ENCODE measurements at regions not wholly inside any gene's neighbourhood (a gene's known extent, or its start where the extent isn't known, plus 50 kb on each side); places are given as distances from the start of the nearest gene placed in this dataset.

GRCh38 chr20:55360895-55361294, 644.4 kb downstream of the CBLN4 start:
- Histone ChIP-seq H3F3A (replicated peaks; ENCODE audit: low read depth) (no peaks in the 10 kb centered on the region), H4K20me1 (replicated peaks; ENCODE audit: insufficient read depth) (no peaks in the 10 kb centered on the region), H3K79me2 (replicated peaks; ENCODE audit: insufficient read depth) (no peaks in the 10 kb centered on the region), H3K27ac (ENCODE audit: low read depth) (no peak overlapping the region), H3K4me2 (no peak overlapping the region), H2AFZ (no peak overlapping the region), H3K4me3 (no peak overlapping the region), H3K27me3 (ENCODE audit: insufficient read depth) (no peaks in the 10 kb centered on the region), H3K9me2 (ENCODE audit: insufficient read depth) (no peaks in the 10 kb centered on the region), H3K4me1 (ENCODE audit: insufficient read depth) (no peaks in the 10 kb centered on the region), H3K36me3 (ENCODE audit: insufficient read depth) (peaks cover 8% of the 10 kb centered on the region; the same call in 1 of the 2 replicates)
- no peak overlapping the region for H3K27ac Mint-ChIP-seq
- H3K4me3 Mint-ChIP-seq: no peak overlapping the region
- peaks cover 22% of the 10 kb centered on the region for H3K36me3 Mint-ChIP-seq (ENCODE audit: low read depth)
- H3K4me1 Mint-ChIP-seq: no peaks in the 10 kb centered on the region
- H3K27me3 Mint-ChIP-seq (ENCODE audit: insufficient read depth, low read depth, poor library complexity): peaks cover under 1% of the 10 kb centered on the region
- no peak for DNase-seq (ENCODE audit: low spot score)
- peaks cover 89% of the 10 kb centered on the region for H3K9me3 Mint-ChIP-seq
- ATAC-seq: no peak
- TF ChIP-seq CTCF (conservative IDR thresholded peaks at IDR 0.05; ENCODE audit: low read depth in 2 of 2) (no peak), ZNF114 (CRISPR knock-in tag; IDR thresholded peaks at IDR 0.05) (no peak), CREB1 (CRISPR knock-in tag; IDR thresholded peaks at IDR 0.05; ENCODE audit: low read depth) (no peak), JUNB (IDR thresholded peaks at IDR 0.05; ENCODE audit: unreplicated experiment) (no peak), EZH2 (IDR thresholded peaks at IDR 0.05; ENCODE audit: low read depth, unreplicated experiment) (no peak), ZNF331 (CRISPR knock-in tag; IDR thresholded peaks at IDR 0.05; ENCODE audit: low read depth) (no peak)
- TF ChIP-seq, protein P1, sequence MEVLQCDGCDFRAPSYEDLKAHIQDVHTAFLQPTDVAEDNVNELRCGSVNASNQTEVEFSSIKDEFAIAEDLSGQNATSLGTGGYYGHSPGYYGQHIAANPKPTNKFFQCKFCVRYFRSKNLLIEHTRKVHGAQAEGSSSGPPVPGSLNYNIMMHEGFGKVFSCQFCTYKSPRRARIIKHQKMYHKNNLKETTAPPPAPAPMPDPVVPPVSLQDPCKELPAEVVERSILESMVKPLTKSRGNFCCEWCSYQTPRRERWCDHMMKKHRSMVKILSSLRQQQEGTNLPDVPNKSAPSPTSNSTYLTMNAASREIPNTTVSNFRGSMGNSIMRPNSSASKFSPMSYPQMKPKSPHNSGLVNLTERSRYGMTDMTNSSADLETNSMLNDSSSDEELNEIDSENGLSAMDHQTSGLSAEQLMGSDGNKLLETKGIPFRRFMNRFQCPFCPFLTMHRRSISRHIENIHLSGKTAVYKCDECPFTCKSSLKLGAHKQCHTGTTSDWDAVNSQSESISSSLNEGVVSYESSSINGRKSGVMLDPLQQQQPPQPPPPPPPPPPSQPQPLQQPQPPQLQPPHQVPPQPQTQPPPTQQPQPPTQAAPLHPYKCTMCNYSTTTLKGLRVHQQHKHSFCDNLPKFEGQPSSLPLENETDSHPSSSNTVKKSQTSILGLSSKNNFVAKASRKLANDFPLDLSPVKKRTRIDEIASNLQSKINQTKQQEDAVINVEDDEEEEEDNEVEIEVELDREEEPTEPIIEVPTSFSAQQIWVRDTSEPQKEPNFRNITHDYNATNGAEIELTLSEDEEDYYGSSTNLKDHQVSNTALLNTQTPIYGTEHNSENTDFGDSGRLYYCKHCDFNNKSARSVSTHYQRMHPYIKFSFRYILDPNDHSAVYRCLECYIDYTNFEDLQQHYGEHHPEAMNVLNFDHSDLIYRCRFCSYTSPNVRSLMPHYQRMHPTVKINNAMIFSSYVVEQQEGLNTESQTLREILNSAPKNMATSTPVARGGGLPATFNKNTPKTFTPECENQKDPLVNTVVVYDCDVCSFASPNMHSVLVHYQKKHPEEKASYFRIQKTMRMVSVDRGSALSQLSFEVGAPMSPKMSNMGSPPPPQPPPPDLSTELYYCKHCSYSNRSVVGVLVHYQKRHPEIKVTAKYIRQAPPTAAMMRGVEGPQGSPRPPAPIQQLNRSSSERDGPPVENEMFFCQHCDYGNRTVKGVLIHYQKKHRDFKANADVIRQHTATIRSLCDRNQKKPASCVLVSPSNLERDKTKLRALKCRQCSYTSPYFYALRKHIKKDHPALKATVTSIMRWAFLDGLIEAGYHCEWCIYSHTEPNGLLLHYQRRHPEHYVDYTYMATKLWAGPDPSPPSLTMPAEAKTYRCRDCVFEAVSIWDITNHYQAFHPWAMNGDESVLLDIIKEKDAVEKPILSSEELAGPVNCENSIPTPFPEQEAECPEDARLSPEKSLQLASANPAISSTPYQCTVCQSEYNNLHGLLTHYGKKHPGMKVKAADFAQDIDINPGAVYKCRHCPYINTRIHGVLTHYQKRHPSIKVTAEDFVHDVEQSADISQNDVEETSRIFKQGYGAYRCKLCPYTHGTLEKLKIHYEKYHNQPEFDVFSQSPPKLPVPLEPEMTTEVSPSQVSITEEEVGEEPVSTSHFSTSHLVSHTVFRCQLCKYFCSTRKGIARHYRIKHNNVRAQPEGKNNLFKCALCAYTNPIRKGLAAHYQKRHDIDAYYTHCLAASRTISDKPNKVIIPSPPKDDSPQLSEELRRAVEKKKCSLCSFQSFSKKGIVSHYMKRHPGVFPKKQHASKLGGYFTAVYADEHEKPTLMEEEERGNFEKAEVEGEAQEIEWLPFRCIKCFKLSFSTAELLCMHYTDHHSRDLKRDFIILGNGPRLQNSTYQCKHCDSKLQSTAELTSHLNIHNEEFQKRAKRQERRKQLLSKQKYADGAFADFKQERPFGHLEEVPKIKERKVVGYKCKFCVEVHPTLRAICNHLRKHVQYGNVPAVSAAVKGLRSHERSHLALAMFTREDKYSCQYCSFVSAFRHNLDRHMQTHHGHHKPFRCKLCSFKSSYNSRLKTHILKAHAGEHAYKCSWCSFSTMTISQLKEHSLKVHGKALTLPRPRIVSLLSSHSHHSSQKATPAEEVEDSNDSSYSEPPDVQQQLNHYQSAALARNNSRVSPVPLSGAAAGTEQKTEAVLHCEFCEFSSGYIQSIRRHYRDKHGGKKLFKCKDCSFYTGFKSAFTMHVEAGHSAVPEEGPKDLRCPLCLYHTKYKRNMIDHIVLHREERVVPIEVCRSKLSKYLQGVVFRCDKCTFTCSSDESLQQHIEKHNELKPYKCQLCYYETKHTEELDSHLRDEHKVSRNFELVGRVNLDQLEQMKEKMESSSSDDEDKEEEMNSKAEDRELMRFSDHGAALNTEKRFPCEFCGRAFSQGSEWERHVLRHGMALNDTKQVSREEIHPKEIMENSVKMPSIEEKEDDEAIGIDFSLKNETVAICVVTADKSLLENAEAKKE (CRISPR knock-in tag; IDR thresholded peaks at IDR 0.05): no peak

Data from GM23338 (cell line).